ENCODE measurements at regions not wholly inside any gene's neighbourhood (a gene's known extent, or its start where the extent isn't known, plus 50 kb on each side); places are given as distances from the start of the nearest gene placed in this dataset.

- no peak for DNase-seq
Measured at GRCh38 chrX:16222151-16222550, 54.9 kb downstream of the MAGEB17 start.

- no peak for DNase-seq
Measured at GRCh38 chrX:16223385-16223784, 56.1 kb downstream of the MAGEB17 start.

DNA sequence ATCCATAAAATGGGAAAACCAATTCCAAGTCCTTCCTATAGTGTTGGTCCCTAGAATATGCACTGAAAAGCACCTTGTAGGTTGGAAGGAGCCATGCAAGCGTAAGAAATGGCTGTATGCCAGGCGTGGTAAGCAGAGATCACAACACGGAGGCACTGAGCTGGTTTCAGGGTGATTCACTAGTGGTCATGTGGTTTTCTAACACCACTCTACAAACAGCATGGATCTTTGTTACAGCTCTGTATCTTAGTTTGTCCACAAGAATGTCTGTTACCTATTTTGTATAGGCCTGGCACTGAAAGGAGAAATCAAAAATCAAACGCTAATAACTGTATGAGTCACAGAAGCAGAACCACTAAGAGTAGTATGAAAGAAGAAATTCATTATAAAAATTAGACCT lies 71.9 kb downstream of the MAGEB17 start:
- DNase-seq = no peak

DNA sequence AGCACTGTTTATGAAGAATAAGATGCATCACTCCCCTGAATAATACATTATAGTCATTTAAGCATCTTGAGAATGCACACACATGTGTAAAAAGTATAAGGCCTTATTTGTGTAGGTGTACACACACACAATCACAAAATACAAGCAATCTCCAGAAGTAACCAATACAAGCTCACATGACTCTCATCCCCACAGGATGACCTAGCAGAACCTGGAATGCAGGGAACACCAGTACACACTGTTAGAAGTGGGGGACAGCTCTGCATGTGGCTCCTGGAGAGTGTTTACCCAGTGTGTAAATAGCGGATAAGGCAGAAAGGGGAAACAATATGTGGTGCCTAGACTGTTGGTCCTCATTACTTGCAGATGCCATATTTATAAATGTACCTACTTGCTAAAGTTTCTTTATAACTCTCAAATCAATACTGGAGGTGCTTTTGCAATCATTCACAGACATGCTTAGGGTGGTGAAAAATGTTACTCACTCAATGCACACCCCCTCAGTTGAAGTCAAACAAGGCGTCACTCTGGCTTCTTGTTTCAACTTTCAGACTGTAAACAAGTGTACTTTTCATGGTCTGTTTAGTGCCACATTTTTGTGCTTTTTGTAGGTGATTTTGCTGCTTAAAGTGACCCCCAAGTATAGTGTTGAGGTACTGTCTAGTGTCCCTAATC lies 73.1 kb downstream of the MAGEB17 start:
- DNase-seq = no peak

GRCh38 chrX:16240968-16241367 lies 73.7 kb downstream of the MAGEB17 start:
- no peak for DNase-seq

DNA sequence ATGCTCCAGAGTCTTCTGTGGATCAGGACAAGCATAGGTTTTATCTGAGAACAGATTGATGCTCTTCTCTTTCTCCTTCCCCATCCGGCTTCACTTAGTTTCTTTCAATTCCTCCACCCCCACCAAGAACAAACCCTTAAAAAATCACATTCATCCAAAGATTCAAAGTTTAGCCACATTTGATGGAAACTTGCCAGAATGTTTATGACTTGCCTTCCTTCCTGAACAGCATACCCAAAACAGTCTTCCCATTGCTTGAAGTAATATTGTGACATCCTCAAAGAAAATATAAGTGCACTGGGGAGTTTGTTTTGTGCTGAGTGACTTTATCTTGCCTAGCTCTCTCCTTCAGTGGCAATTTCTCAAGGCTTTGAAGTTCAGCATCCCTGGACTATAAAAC lies 83.0 kb downstream of the MAGEB17 start:
- no peak for DNase-seq

- DNase-seq = no peak
Measured at GRCh38 chrX:16251782-16252181, 84.5 kb downstream of the MAGEB17 start.

- DNase-seq = no peak
Measured at GRCh38 chrX:16258882-16259281, 91.6 kb downstream of the MAGEB17 start.

DNA sequence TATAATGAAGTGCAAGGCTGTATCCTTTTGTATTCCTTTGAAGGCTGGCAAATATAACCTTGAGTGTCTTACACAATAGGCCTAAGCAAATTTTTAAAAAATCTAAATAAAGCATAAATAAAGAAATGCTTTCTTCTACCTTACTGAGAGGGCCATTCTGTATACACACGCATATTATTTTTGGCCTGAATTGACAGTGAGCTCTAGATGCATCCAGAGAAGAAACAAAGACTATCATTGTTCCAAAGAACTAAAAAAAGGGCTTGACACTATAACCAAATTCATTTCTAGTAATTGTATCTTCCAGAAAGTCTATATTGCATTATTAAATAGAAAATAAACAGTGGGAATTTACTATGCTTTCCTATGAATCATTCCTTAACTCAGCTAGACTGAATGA lies 100.2 kb downstream of the MAGEB17 start:
- DNase-seq = no peak

DNA sequence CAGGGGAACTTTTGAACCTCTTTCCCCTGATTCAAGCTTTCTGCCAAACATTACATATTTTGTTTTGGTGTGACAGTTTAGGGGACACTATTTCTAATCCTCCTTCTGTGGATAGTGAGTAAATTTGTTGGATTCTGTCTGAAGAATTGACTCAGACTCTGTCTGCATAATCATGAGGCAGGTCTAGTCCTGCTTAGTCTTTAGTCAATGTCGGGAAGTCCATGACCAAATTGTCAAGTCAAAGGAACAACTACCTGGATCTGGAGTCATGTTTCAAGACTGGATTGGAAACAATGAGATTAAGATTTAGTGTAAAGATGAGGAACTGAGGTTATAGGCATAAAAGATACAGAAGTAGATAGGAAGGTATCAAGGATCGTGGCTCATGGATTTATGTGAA lies 100.9 kb downstream of the MAGEB17 start:
- no peak for DNase-seq

DNA sequence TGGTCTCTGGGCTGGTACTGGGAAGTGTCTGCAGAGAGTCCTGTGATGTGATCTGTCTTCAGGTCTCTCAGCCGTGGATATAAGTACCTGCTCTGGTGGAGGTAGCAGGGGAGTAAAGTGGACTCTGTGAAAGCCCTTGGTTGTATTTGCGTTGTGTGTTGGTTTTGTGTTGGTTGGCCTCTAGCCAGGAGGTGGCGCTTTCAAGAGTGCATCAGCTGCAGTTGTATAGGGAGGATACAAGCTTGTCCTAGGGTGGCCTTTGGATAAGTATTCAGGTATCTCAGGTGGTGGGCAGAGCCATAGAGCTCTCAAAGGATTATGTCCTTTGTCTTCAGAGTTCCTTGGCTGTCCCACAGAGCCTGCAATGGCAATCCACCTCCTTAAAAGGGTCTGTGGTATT lies 111.6 kb downstream of the MAGEB17 start:
- peak in 1 of 2 donors; percentile 3 for DNase-seq

GRCh38 chrX:16282209-16282608 lies 114.9 kb downstream of the MAGEB17 start:
- DNase-seq = no peak

- DNase-seq = no peak
Measured at GRCh38 chrX:16284842-16285241, 117.6 kb downstream of the MAGEB17 start.

GRCh38 chrX:16290997-16291396 lies 123.7 kb downstream of the MAGEB17 start:
- DNase-seq = no peak

DNA sequence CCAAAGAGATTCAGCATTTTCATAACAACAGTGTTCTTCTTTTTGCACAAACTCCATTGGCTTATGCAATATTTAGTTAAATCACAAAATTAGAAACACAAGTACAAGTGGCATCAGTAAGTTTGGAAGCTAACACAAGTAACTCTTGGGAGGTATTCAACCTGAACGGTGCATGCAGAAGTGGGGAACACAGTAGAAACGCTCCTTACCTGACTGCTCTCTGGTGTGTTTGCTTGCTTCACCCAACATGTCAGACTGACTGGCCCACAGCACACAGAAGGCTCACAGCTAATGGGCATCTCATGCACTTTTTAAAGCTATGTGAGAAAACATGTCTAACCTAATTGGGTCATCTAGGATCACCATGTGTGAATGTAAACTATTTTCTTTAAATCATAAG lies 133.6 kb downstream of the MAGEB17 start:
- no peak for DNase-seq

GRCh38 chrX:16304751-16305150 lies 137.5 kb downstream of the MAGEB17 start:
- no peak for DNase-seq

DNA sequence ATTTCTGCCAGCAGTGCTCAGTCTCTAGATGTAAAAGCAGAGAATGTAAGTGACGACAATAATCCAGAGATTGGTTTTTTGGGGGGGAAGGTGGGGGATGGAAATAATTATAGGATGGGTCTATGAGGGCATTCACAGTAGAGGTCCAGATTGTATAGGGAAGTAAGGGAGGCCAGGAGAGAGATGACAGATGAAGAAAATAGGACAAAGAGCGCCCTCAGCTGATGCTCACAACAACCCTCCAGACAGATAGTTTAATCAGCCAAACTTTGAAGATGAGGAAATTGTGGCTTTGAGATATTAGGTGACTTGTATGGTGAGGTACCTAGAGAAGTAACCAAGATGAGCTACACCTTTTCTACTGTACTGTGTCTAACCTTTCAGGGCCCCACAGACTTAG lies 137.9 kb downstream of the MAGEB17 start:
- no peak for DNase-seq

DNA sequence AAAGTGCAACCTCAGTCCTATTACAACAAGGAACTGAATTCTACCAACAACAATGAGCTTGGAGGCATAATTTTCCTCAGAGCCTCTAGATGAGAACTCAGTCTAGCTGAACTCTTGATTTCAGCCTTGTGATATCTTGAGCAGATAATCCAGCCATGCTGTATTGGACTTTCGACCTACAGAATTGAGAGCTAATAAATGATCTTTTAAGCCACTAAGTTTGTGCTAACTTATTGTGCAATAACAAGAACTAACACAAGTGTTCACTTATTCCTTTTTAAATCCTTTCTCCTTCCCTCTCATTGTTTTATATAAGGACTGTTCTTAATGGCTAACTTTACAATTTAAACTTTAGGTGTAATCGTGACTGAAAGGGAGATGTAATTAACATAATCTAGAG lies 140.7 kb downstream of the MAGEB17 start:
- DNase-seq = no peak

DNA sequence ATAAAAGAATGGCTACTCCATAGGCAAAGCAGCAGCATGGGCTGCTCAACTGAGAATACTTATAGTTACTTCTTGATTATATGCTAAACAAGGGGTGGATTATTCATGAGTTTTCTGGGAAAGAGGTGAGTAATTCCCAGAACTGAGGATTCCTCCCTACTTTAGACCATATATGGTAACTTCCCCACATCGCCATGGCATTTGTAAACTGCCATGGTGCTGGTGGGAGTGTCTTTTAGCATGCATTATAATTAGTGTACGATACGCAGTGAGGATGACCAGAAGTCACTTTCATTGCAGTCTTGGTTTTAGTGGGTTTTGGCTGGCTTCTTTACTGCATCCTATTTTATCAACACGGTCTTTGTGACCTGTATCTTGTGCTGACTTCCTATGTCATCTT lies 141.5 kb downstream of the MAGEB17 start:
- no peak for DNase-seq

GRCh38 chrX:16310326-16310725 lies 143.0 kb downstream of the MAGEB17 start:
- DNase-seq = no peak

- DNase-seq = no peak
Measured at GRCh38 chrX:16311671-16312070, 144.4 kb downstream of the MAGEB17 start.

GRCh38 chrX:16312761-16313623 lies 145.7 kb downstream of the MAGEB17 start:
- no peak for DNase-seq

GRCh38 chrX:16316331-16316730 lies 149.1 kb downstream of the MAGEB17 start:
- DNase-seq = no peak

DNA sequence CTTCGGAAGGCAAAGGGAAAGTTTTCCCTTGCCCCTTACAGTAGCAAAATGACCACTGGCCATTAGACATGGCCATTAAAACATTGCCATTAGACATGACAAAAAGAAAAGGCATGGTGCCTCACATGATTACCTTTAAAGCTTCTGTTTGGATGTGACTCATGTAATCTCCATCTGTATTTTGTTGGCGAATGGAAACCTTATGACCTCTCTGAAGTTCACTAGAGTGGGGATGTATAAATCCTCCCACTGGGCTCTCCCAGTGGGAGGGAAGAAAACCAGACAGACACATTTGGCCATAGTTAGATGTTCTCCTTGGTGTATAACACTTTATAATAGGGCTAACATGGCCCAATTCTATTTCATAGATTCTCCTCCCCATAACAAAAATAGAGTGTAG lies 152.6 kb downstream of the MAGEB17 start:
- no peak for DNase-seq
